Fibroblast of skin of right quadriceps (primary cell): ENCODE measurements at regions not wholly inside any gene's neighbourhood (a gene's known extent, or its start where the extent isn't known, plus 50 kb on each side); places are given as distances from the start of the nearest gene placed in this dataset.
A peak's percentile ranks its signal among the peaks of the same experiment; 100 is the strongest.
"Not testable (repeated sequence)": the region's sequence is repeated elsewhere in the genome, so short reads cannot be mapped to it uniquely, and the experiment has no call there.

ENCODE experiments used
- DNase-seq: peaks from one replicate; pipeline ENCODE4 v3.0.0-alpha.2; 2013

DNA sequence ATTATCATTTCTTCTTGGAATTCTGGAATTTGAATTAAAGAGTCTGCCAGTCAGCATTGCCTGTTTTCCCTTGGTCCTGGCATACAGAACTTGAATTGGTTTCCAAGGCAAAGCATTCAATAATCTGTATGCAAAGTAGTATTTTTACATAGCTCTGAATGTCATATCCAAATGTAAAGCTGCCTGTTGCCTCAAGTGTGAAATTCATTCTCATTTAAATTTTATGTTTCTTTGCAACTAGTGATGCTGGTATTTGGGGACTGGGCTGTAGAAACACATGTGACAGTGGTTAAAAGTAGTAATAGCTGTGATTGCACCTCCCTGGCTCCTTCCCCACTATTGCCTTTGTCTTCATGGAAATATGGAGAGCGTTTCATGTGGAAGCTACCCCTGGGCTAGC is 743.9 kb upstream of the GOLIM4 start:
- DNase-seq = no peak

DNA sequence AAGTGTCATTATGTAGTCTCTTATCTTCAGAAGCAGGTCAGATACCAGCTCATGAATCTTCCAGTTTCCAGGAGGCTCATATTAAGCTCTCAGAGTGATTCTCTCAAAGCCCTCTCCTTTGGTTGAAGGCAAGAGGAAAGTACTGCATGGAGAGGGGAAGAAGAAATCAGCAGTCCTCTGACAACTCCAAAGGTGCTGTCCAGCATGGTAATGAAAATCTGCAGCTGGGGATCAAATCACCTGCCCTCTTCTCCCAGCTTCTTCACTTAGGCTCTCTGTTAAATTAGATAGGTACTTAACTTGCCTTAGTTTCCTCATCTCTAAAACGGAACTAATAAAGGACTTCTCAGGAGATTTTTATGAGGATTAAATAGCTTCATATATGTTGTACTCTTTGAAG is 738.8 kb upstream of the GOLIM4 start:
- DNase-seq = no peak

DNA sequence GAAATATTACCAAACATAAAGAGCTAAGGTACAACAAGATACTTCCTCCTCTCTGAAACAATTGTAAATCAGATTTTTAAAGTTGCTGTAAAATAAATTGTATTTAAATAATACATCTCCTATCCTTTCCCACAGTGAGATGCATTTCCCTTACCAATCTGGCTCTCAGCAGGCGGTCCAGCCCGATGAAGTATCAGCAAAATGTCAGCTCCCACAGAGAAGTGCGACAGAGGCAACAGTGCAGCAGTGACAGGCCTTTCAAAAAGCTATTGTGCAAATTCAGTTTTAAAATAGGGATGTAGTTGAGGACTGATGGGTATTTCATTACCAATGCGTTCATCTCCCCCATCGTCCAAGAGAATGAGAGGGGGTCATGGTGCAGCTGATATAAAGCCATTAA is 733.2 kb upstream of the GOLIM4 start:
- DNase-seq = no peak

DNA sequence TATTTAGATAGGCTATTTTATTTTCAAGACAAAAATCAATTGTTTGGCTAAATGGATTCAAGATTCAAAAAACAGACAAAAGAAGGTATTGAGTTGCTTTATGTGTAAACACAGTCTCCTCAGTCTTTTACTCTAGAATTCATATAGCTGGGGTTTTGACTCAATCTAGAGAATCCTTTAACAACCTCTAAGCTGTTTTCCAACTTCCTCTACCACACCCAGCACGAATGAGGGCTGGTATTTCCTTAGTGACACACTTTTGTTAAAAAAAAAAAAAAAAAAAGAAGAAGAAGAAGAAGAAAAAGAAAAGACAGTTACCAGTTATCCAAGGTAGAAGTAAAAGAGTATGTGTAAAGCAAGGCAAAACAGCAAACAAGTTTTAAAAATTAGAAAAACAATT is 732.8 kb upstream of the GOLIM4 start:
- no peak for DNase-seq

DNA sequence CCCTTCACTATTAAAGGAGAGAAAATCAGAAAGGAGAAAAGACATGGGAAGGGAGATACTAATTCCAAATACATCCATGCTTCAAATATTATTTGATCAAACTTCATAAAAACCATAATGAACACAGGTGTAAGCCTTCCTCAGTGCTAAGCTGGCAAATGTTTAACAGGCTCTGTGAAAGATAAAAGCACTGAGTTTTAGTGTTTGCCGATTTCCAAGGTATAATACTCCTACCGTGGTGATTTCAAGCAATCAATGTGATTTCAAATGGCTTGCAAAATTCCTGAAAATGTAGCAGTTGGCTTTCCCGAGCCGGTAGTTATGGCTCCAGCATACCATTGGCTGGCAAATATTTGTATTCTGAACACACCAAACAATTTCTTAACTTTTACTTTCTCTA is 732.3 kb upstream of the GOLIM4 start:
- no peak for DNase-seq

DNA sequence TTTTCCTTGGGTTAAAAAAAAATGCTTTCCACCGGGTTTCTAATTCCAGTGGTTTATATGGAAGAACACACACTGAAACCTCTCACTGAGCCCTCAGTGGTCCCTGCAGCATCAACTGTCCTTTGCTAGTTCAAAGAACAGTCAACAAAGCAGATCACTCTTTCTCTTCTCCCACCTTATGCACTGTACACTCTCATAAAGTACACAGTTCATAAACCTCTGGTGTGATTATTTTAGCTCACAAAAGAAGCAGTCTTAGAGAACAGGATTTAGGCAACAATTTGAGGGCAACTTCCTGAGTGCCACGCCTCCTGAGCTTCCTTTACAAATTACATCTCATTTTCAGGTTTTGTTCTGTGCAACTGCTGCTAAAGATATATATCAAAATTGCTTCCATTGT is 728.4 kb upstream of the GOLIM4 start:
- no peak for DNase-seq

DNA sequence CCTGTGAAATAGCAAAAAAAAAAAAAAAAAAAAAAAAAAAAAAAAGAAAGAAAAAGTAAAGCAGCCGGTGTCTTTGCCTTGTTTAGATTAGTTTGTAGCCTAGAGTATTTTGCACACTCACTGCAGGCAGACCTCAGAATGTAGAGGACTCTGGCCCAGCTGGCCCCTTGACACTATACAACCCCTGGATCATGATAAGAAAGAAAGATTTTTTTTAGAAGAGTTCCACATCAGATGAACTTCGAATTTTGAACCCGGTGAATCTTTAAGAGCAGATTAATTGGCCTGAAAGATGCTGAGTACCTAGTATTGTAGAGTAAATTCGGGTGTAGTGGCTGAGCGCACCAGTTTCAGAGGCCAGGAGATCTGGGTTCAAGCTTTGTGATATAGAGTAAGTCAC is 727.7 kb upstream of the GOLIM4 start:
- DNase-seq = no peak

DNA sequence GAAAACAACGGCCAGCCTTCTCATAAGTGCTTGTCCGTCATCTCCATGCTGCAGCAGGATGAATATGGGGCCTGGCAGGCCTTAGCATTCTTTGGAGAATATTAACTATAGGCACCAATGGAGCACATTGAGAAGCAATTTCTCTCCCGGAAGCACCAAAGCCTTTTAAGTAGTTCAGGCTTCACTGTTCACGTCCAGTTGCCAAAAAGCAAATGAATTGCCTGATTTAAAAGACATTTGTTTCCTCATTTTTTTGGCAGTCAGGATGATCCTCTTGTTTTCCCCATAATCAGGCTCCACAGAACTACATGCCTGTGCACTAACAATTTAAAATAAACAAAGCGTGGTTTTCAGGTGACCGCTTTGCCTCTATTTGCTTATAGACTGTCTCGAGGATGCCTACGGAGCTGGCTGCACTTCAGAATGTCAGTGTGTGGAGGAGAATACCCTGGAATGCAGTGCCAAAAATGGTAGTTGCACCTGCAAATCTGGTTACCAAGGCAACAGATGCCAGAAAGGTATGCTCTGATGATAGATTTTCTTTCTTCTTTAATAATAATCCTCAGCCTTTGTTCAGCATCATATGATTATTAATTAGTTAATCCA is 725.2 kb upstream of the GOLIM4 start:
- no peak for DNase-seq

DNA sequence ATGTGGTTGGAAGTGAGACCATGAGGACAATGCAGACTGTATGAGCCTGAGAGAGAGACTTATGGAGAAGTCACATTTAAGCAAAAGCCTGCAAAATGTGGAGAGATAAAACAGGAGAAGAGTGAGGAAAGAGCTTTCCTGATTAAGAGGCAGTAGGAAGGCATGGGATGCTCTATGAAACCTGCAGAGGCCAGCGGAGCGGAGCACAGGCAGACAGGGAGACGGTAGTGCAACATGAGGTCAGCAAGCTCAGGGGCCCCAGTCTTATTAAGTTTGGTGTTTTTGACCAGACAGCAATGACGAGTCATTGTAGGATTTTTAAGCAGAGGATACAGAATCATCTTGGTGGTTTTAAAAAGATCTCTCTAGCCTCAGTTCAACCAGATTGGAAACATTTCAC is 721.5 kb upstream of the GOLIM4 start:
- no peak for DNase-seq

DNA sequence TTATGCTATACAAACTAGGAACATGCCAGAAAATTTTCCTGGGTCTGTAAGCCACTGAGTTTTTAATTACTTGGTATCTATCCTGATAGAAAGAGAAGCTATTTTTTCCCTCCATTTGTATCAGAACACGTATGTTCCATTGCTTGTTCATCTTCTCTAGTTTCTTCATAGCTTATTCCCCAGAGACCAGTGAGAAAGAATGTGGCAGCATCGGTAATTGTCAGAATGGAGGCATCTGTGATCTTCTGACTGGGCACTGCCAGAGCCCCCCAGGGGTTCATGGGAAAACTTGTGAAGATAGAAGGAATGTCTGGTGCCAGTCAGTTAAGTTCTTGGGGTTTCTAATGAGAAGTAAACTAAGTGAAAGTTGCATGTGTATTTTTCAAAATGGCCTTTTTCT is 720.2 kb upstream of the GOLIM4 start:
- no peak for DNase-seq

DNA sequence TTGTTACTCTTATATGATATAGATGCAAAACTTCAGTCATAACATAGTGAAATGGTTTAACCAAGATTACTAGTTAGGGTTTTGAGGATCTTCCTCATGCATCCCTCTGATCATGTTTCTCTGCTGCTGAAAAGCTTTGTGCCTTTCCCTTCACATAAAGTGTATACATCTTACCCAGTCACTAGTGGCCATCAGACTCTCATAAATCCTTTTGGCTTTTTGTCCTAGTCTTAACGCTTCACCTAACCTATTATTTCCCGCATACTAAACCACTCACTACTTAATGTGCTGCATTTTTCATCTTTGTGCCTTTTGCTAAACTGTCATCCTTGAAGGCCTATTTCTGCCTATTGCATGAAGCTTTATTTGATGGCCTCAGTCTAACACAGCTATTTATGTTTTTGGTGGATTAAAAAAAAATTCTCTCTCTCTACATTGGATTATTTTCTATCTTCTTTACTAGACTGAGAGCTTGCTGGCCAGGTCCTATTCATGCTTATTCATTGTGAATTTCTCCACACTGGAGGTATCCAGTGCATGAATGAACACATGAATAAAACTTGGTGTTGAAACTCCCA is 717.6 kb upstream of the GOLIM4 start:
- DNase-seq = no peak

DNA sequence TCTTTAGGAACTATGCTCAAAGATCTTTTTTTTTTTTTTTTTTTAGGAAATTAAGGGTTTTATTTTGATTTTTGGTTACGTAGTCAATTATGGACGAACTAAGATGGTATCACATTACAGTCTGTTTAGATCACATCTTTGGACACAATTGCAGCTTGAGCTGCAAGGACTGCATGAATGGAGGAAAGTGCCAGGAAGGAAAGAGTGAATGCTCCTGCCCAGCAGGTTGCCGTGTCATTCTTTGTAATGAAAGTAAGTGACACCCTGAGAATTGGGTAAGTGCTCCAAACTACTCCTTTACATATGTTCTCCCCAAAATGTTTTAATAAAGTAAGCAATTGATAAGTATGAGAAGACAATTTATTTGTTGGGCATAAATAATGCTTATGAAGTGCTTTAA is 716.5 kb upstream of the GOLIM4 start:
- DNase-seq = no peak

DNA sequence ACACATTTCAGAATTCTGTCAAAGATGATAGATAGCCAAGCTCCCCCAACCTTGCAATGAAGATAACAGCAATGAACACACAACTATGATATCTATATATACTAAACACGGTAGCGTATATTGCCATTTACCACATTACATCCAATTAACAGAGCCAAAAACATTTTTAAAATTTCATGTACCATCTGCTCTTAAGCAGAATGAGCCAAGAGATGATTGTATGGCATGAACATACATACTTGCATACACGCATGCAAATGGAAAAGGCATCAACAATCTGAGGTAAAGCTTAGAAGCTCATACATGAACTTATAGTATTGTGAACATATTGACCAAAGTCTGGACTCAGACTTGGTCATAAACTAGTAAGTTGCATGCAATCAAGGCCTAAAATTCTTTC is 712.9 kb upstream of the GOLIM4 start:
- no peak for DNase-seq

DNA sequence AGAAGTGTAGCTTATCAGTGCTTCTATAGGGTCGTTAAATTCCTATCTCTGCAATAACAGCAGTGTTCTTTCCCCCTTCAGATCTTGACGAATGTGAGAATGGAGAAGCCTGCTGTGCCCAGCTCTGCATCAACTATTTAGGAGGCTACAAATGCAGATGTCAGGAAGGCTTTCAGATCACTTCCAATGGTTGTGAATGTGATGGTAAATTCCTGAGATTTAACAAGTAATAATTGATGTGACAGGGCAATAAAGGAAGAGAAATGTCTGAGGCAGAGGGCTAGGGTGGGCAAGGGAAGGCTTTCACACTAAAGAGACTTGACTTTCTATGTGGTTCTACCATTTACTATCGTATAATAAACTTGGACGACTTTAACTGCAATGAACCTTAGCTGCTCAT is 711.7 kb upstream of the GOLIM4 start:
- no peak for DNase-seq

DNA sequence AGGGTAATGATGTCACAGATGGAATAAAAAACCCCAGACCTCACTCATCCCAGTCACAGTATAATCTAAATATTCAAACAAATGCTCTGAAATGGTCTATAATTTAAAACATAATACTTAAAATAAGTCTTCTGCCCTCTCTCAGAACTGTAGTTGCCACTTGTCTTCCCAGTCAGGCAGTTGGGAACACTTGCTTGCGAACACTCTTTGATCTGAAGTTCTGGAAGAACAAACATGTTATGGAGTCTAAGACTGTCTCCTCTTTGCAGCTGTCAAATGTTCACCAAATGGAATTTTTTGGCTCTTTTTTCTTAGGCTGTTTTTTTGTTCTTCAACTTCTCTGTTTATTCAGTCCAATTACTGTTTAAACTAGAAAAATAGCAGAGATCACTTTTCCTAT is 711.1 kb upstream of the GOLIM4 start:
- DNase-seq = no peak

DNA sequence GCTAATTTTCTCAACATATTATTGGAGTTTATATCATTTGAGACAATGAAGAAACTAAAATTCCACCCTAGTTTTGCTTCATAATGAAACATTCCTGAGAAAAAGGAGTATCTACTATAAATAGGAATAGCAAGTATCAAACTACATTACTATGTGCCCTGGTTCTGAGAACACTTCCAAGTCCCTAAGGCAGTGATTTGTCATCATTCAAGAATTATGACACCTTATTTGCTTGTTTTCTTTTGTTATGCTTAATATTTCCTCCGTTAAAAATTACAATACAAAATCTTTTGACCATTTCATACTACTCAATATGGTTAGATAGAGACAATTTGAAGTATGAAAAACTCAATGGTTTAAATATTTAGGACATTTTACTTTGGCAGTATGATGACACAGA is 707.8 kb upstream of the GOLIM4 start:
- peak; percentile 14 for DNase-seq

DNA sequence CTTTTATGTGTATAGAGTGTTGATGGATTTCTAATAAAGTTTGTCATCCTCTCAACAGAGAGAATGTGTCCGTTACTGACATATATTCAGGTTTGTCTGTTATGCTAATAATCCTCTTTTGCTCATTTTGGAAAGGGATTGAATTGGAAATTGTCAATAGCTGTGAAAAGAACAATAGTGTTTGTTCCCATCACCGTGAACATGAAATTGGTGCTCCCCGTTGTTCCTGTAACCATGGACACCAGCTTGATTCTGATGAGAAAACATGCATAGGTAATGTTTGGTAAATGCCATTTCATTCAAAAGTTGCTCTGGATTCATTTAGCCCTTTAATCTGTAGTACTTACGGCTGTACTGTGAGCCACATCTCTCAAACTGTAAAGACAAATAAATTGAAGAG is 707.0 kb upstream of the GOLIM4 start:
- no peak for DNase-seq

DNA sequence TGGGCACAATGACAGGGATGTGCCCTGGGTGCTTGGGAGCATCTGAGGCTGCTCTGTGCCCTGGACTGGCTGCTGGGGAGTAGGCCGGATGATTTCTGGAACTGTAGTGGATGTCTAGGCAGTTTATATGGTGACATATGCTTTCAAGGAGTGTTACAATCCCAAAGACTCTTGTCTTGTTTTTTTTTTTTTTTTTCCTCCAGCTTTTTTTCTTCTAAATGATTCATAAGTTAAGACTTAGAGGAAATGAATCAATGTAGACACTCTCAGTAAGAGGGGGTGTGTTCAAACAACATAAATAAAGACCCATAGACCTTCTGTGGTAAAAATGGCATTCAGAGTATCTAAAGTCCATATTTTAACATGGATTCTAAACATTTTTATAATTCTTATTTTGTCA is 706.1 kb upstream of the GOLIM4 start:
- peak; percentile 91 for DNase-seq

DNA sequence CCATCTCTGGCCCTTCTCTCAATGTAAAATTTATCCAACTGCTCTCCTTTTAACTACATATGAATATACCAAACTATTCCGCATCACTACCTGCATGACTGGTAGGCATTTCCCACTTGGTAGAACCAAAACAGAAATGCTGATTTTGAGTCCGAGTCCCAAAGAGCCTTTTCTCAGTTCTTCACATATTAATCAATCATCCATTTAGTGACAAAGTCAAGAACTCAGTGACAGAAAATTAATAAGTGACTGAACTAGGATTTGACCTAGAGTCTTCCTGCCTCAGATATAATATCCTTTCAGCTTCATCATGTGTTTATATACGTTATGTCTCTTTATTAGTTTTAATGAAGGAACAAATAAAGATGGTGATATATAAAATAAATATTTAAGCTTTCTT is 700.6 kb upstream of the GOLIM4 start:
- DNase-seq = no peak

DNA sequence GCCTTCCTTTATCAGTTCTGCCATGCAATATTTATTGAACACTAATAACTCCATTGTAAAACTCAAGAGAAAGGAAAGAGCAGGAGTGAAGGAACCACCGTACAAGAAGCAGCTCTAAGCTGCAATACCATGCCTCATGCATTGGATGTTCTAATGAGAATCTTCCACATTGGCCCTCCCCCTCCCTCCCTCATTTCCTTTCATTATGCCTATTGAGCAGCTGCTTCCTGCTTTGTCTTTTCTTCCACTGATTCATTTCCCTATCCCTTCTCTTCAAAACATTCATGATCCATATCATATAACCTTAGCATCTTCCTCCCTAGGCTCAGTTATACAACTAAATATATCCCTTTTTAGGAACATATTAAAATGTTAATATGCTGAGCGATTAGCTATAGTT is 698.7 kb upstream of the GOLIM4 start:
- DNase-seq = no peak

DNA sequence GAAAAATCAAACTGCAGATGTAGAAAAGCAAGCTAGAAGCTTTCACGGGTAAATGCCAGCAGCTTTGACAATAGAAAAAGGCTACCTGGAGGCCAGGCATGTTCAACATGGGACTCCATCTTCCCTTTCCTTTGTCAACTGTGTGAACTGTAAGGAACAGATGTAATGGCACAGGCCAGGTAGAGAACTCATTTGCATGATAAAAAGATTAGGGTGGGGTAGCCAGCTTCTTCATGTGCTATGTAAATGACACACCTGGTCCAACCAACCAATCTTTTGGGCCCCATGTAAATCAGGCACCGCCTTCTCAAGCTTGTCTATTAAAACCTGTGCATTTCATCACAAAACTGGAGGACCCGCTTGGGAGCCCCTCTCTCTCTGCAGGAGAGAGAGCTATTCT is 686.5 kb upstream of the GOLIM4 start:
- no peak for DNase-seq

DNA sequence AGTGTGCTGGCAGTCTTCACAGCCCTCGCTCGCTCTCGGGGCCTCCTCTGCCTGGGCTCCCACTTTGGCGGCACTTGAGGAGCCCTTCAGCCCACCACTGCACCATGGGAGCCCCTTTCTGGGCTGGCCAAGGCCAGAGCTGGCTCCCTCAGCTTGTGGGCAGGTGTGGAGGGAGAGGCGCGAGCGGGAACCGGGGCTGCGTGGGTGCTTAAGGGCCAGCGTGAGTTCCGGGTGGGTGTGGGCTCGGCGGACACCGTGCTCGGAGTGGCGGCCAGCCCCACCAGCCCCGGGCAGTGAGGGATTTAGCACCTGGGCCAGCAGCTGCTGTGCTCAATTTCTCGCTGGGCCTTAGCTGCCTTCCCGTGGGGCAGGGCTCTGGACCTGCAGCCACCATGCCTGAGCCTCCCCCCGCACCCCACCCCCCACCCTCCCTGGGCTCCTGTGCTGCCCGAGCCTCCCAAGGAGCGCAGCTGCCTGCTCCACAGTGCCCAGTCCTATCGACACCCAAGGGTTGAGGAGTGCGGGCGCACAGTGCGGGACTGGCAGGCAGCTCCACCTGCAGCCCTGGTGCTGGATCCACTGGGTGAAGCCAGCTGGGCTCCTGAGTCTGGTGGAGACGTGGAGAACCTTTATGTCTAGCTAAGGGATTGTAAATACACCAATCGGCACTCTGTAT is 684.4 kb upstream of the GOLIM4 start:
- not testable (repeated sequence) for DNase-seq

DNA sequence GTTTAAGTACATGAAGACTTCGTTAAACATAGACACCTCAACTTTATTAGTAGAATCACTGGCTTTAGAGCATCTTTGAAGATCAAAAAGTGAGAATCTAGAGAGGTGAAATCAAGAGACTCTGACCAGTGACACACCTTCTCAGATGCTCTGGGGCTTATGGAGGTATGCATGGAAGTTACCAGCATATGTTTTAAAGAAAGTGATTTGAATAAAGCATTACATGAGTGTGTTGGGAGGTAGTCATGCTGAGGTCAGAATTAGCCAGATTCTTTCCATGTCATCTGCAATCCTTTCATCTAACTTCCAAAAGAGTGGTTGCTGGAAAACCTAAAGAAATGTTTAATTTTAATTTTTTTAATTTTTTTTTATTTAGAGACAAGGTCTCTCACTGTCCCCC is 658.0 kb upstream of the GOLIM4 start:
- no peak for DNase-seq

DNA sequence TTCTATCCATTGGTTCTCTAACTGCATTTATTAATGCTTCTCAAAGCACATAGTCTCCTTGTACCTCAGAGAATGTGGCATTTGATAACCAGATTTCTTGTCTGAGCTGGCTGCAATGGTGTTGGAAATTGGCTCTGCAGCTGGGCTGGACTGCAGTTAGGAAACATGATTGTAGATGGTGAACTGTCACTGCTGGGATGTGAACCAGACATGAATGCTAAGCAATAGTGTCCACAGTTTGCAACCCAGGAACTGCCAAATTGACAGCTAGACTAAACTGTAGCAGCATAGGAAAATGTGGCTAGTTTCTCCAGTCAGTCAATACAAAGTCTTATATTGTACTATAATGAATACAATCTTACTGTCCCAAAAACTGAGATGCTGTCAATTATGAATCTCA is 656.6 kb upstream of the GOLIM4 start:
- no peak for DNase-seq

DNA sequence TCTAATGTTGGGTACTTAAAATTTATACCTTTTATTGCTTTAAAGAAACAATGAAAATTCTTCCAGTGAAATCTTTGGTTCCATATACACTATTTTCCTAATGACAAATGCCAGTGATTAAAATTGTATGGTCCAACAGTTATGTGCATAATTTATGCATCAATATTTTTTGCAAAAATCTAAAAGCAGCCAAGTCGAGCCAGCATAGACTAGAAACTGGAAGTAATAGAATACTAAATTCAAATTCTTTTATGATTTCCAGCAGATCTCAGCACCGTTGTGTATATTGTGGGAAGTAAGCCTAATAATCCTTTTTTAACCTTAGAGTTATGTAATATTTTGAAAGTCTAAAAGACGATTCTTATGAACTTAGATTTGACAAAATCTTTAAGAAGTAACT is 652.0 kb upstream of the GOLIM4 start:
- DNase-seq = no peak
